Neural progenitor cell (in vitro differentiated cells): ENCODE measurements at regions not wholly inside any gene's neighbourhood (a gene's known extent, or its start where the extent isn't known, plus 50 kb on each side); places are given as distances from the start of the nearest gene placed in this dataset.

Source experiments
- DNase-seq: peaks from one replicate; pipeline ENCODE4 v3.0.0-alpha.2; 2016; ENCODE audit warnings: low spot score
- H2AFZ ChIP-seq: fragments of 200-600 bp; sonication (generic); replicated peaks from 2 replicates; pipeline ENCODE4 v1.6.1; 2016; ENCODE audit warnings: antibody characterized with exemption
- H3F3A ChIP-seq: fragments of 200-600 bp; sonication (generic); 2 replicates; pipeline ENCODE4 v1.6.1; 2016; ENCODE audit warnings: antibody characterized with exemption, low read depth
- H3K27ac ChIP-seq: fragments of 200-600 bp; sonication (generic); 2 replicates; pipeline ENCODE4 v1.5.1; 2016; ENCODE audit warnings: mild to moderate bottlenecking
- H3K27me3 ChIP-seq: fragments of 200-600 bp; sonication (generic); 2 replicates; pipeline ENCODE4 v1.6.1; 2016; ENCODE audit warnings: mild to moderate bottlenecking, moderate library complexity
- H3K36me3 ChIP-seq: fragments of 200-600 bp; sonication (generic); 2 replicates; pipeline ENCODE4 v1.5.1; 2016
- H3K4me1 ChIP-seq: fragments of 200-600 bp; sonication (generic); 2 replicates; pipeline ENCODE4 v1.6.1; 2016; ENCODE audit warnings: mixed run types
- H3K4me2 ChIP-seq: fragments of 200-600 bp; sonication (generic); 2 replicates; pipeline ENCODE4 v1.6.1; 2016
- H3K4me3 ChIP-seq: fragments of 200-600 bp; sonication (generic); 2 replicates; pipeline ENCODE4 v1.5.1; 2016
- H3K79me2 ChIP-seq: fragments of 200-600 bp; sonication (generic); 2 replicates; pipeline ENCODE4 v1.6.1; 2016; ENCODE audit warnings: low read depth
- H3K9ac ChIP-seq: fragments of 200-600 bp; sonication (generic); 2 replicates; pipeline ENCODE4 v1.6.1; 2016
- H3K9me3 ChIP-seq: fragments of 200-600 bp; sonication (generic); 2 replicates; pipeline ENCODE4 v1.5.1; 2016; ENCODE audit warnings: low read depth
- H4K20me1 ChIP-seq: fragments of 200-600 bp; sonication (generic); 2 replicates; pipeline ENCODE4 v1.6.1; 2016; ENCODE audit warnings: low read depth
- H3K27ac Mint-ChIP-seq: 3 replicates; pipeline ENCODE4 v1.8.0; 2021; ENCODE audit warnings: mixed read lengths
- H3K27me3 Mint-ChIP-seq: 2 replicates; pipeline ENCODE4 v1.8.0; 2022; ENCODE audit warnings: low read depth, mild to moderate bottlenecking, inconsistent platforms, moderate library complexity, mixed read lengths; ENCODE audit not compliant: insufficient read depth
- H3K36me3 Mint-ChIP-seq: 3 replicates; pipeline ENCODE4 v1.8.0; 2021; ENCODE audit warnings: mixed read lengths
- H3K4me1 Mint-ChIP-seq: 3 replicates; pipeline ENCODE4 v1.8.0; 2021; ENCODE audit warnings: mixed read lengths
- H3K4me3 Mint-ChIP-seq: 3 replicates; pipeline ENCODE4 v1.8.0; 2021; ENCODE audit warnings: mild to moderate bottlenecking, moderate library complexity, mixed read lengths
- H3K9me3 Mint-ChIP-seq: 3 replicates; pipeline ENCODE4 v1.8.0; 2020; ENCODE audit warnings: mixed read lengths
- CTCF ChIP-seq: fragments of 200-600 bp; sonication (generic); IDR thresholded peaks from 2 replicates; pipeline ENCODE4 v1.5.1; 2017; ENCODE audit warnings: antibody characterized with exemption, mild to moderate bottlenecking
- EZH2 ChIP-seq: fragments of 200-600 bp; sonication (generic); IDR thresholded peaks from 2 replicates; pipeline ENCODE4 v1.6.1; 2017; ENCODE audit warnings: antibody characterized with exemption, mild to moderate bottlenecking, moderate library complexity
- EZH2phosphoT487 ChIP-seq: fragments of 200-600 bp; sonication (generic); IDR thresholded peaks from 2 replicates; pipeline ENCODE4 v1.6.1; 2017; ENCODE audit warnings: antibody characterized with exemption

GRCh38 chr3:135632556-135633065 is 332.9 kb upstream of the PPP2R3A start:
- Histone ChIP-seq H4K20me1 (peaks cover 6% of the 10 kb centered on the region), H3K4me3 (no peak overlapping the region), H3K4me1 (peaks cover 24% of the 10 kb centered on the region), H3K4me2 (no peak overlapping the region), H3F3A (peaks cover 15% of the 10 kb centered on the region), H2AFZ (no peak overlapping the region), H3K27ac (no peak overlapping the region), H3K79me2 (no peaks in the 10 kb centered on the region), H3K9me3 (no peaks in the 10 kb centered on the region), H3K27me3 (no peaks in the 10 kb centered on the region), H3K36me3 (no peaks in the 10 kb centered on the region), H3K9ac (no peak overlapping the region)
- H3K4me1 Mint-ChIP-seq: peaks cover 62% of the 10 kb centered on the region
- no peaks in the 10 kb centered on the region for H3K36me3 Mint-ChIP-seq
- no peak for TF ChIP-seq CTCF
- TF ChIP-seq EZH2phosphoT487: no peak
- no peak for TF ChIP-seq EZH2
- H3K27ac Mint-ChIP-seq: no peak overlapping the region
- H3K27me3 Mint-ChIP-seq: peaks cover 8% of the 10 kb centered on the region
- H3K9me3 Mint-ChIP-seq: peaks cover 2% of the 10 kb centered on the region
- no peak for DNase-seq
- no peak overlapping the region for H3K4me3 Mint-ChIP-seq

- Histone ChIP-seq H3K79me2 (no peaks in the 10 kb centered on the region), H2AFZ (no peak overlapping the region), H3K4me2 (no peak overlapping the region), H3K4me3 (no peak overlapping the region), H3K27ac (no peak overlapping the region), H3K9me3 (no peaks in the 10 kb centered on the region), H3K4me1 (peaks cover 24% of the 10 kb centered on the region), H3K27me3 (no peaks in the 10 kb centered on the region), H3K36me3 (no peaks in the 10 kb centered on the region), H3K9ac (no peak overlapping the region), H4K20me1 (peaks cover 6% of the 10 kb centered on the region), H3F3A (peaks cover 15% of the 10 kb centered on the region)
- peaks cover 13% of the 10 kb centered on the region for H3K27me3 Mint-ChIP-seq
- peaks cover 61% of the 10 kb centered on the region for H3K4me1 Mint-ChIP-seq
- DNase-seq: no peak
- peaks cover 7% of the 10 kb centered on the region for H3K9me3 Mint-ChIP-seq
- peaks cover 3% of the 10 kb centered on the region for H3K36me3 Mint-ChIP-seq
- H3K4me3 Mint-ChIP-seq: no peak overlapping the region
- H3K27ac Mint-ChIP-seq: no peak overlapping the region
- TF ChIP-seq CTCF (no peak), EZH2 (no peak), EZH2phosphoT487 (no peak)
Observed at GRCh38 chr3:135633078-135633477, 332.4 kb upstream of the PPP2R3A start.

- Mint-ChIP-seq H3K36me3 (peaks cover 4% of the 10 kb centered on the region), H3K27ac (peak overlapping the region; percentile 53), H3K4me1 (peaks cover 38% of the 10 kb centered on the region), H3K9me3 (peaks cover 14% of the 10 kb centered on the region), H3K27me3 (peaks cover 9% of the 10 kb centered on the region), H3K4me3 (no peak overlapping the region)
- Histone ChIP-seq H3K4me2 (no peak overlapping the region), H3K9me3 (no peaks in the 10 kb centered on the region), H3K9ac (no peak overlapping the region), H3K27me3 (no peaks in the 10 kb centered on the region), H3K36me3 (no peaks in the 10 kb centered on the region), H3K4me3 (no peak overlapping the region), H3F3A (no peaks in the 10 kb centered on the region), H3K27ac (no peak overlapping the region), H2AFZ (no peak overlapping the region), H4K20me1 (no peaks in the 10 kb centered on the region), H3K4me1 (no peaks in the 10 kb centered on the region), H3K79me2 (no peaks in the 10 kb centered on the region)
- DNase-seq: no peak
- TF ChIP-seq CTCF: no peak
- no peak for TF ChIP-seq EZH2phosphoT487
- no peak for TF ChIP-seq EZH2
Observed at GRCh38 chr3:135636596-135636995, 328.9 kb upstream of the PPP2R3A start.
